Caco-2 (cell line): ENCODE measurements at regions not wholly inside any gene's neighbourhood (a gene's known extent, or its start where the extent isn't known, plus 50 kb on each side); places are given as distances from the start of the nearest gene placed in this dataset.

ENCODE experiments used
- BruUV-seq: library from RNA; stranded (reverse); fragments of 400-500 nt; replicated peaks from 2 replicates; lab custom pipeline; 2021; lab: Mats Ljungman, UMichigan
- CTCF ChIA-PET: fragments of 300-600 bp; sonication (Branson Sonifier 250); formaldehyde crosslinking; loops from one replicate; lab custom pipeline; 2022; ENCODE audit warnings: antibody characterized with exemption; lab: Charles Lee
- POLR2A ChIA-PET: fragments of 300-600 bp; sonication (Branson Sonifier 250); formaldehyde crosslinking; loops from one replicate; lab custom pipeline; 2022; ENCODE audit warnings: antibody characterized with exemption; lab: Charles Lee
- DNase-seq, 2 experiments: peaks; one replicate each; pipeline versions ENCODE4 v3.0.0 to v3.0.0-alpha.2; 2020 to 2022
- H3K27me3 ChIP-seq: replicated peaks from 2 replicates; pipeline ENCODE4 v1.6.0; 2011; ENCODE audit warnings: low read length; ENCODE audit not compliant: control insufficient read depth, insufficient read depth
- H3K36me3 ChIP-seq: 2 replicates; pipeline ENCODE4 v1.5.1; 2011; ENCODE audit warnings: low read length; ENCODE audit not compliant: control insufficient read depth, insufficient read depth
- H3K4me1 ChIP-seq: fragments of 250-450 bp; sonication (Bioruptor Pico); 2 replicates; pipeline ENCODE4 v1.5.1; 2020; ENCODE audit warnings: mild to moderate bottlenecking
- H3K4me3 ChIP-seq: 2 replicates; pipeline ENCODE4 v1.5.1; 2011; ENCODE audit warnings: low read depth, mild to moderate bottlenecking, control low read depth, low read length
- H3K9me3 ChIP-seq: fragments of 250-450 bp; sonication (Bioruptor Pico); 2 replicates; pipeline ENCODE4 v1.5.1; 2020; ENCODE audit warnings: mild to moderate bottlenecking, moderate library complexity
- H3K27ac Mint-ChIP-seq: one replicate; pipeline ENCODE4 v1.8.0; 2022; ENCODE audit warnings: mixed read lengths; ENCODE audit not compliant: unreplicated experiment
- H3K27me3 Mint-ChIP-seq: one replicate; pipeline ENCODE4 v1.8.0; 2022; ENCODE audit warnings: mixed read lengths; ENCODE audit not compliant: insufficient read depth, unreplicated experiment
- H3K36me3 Mint-ChIP-seq: one replicate; pipeline ENCODE4 v1.8.0; 2022; ENCODE audit warnings: mild to moderate bottlenecking, mixed read lengths; ENCODE audit not compliant: insufficient read depth, unreplicated experiment
- H3K4me1 Mint-ChIP-seq: one replicate; pipeline ENCODE4 v1.8.0; 2022; ENCODE audit warnings: low read depth, mixed read lengths; ENCODE audit not compliant: unreplicated experiment
- H3K4me3 Mint-ChIP-seq: one replicate; pipeline ENCODE4 v1.8.0; 2022; ENCODE audit warnings: mild to moderate bottlenecking, moderate library complexity, mixed read lengths; ENCODE audit not compliant: unreplicated experiment
- H3K9me3 Mint-ChIP-seq: one replicate; pipeline ENCODE4 v1.8.0; 2022; ENCODE audit warnings: mixed read lengths; ENCODE audit not compliant: unreplicated experiment
- CTCF ChIP-seq, 2 experiments: fragments of 200-600 bp in 1 of 2; IDR thresholded peaks; 1 replicate in 1 of 2; 2 replicates in 1 of 2; pipeline versions ENCODE4 v1.5.1 to v1.8.0; 2011 to 2022; ENCODE audit warnings: antibody characterized with exemption in 1 of 2, control low read depth in 1 of 2, inconsistent platforms in 1 of 2, low read depth in 1 of 2, low read length in 1 of 2, mild to moderate bottlenecking in 1 of 2, moderate library complexity in 1 of 2; ENCODE audit not compliant: insufficient read depth in 1 of 2, severe bottlenecking in 1 of 2, unreplicated experiment in 1 of 2
- intact Hi-C: fragments of 100-400 bp; cut with micrococcal nuclease; formaldehyde crosslinking; loops from one replicate; pipeline ENCODE4 v1.10.0; 2022; ENCODE audit not compliant: unreplicated experiment

- H3K9me3 Mint-ChIP-seq, result no peaks in the 10 kb centered on the region
- CTCF ChIA-PET, result no interaction called here
- intact Hi-C loops, result no loop called here
- H3K4me1 ChIP-seq, result no peaks in the 10 kb centered on the region
- no peak overlapping the region for H3K27ac Mint-ChIP-seq
- peaks cover 6% of the 10 kb centered on the region for H3K27me3 Mint-ChIP-seq
- H3K36me3 ChIP-seq, result no peaks in the 10 kb centered on the region
- no peak for DNase-seq
- BruUV-seq, result no TSS peak
- no peak overlapping the region for H3K4me3 Mint-ChIP-seq
- no peak overlapping the region for H3K4me3 ChIP-seq
- POLR2A ChIA-PET, result no interaction called here
- no peaks in the 10 kb centered on the region for H3K27me3 ChIP-seq
- H3K4me1 Mint-ChIP-seq, result no peaks in the 10 kb centered on the region
- H3K36me3 Mint-ChIP-seq, result no peaks in the 10 kb centered on the region
- H3K9me3 ChIP-seq, result no peaks in the 10 kb centered on the region
- TF ChIP-seq CTCF (IDR thresholded peaks at IDR 0.05; ENCODE audit: insufficient read depth in 1 of 2, low read depth in 1 of 2, low read length in 1 of 2, severe bottlenecking in 1 of 2, unreplicated experiment in 1 of 2), result no peak
Measured at GRCh38 chr10:130778166-130778545, 533.4 kb downstream of the TCERG1L start.

- H3K4me3 ChIP-seq, result no peak overlapping the region
- TF ChIP-seq CTCF (IDR thresholded peaks at IDR 0.05; ENCODE audit: insufficient read depth in 1 of 2, low read depth in 1 of 2, low read length in 1 of 2, severe bottlenecking in 1 of 2, unreplicated experiment in 1 of 2), result no peak
- Mint-ChIP-seq H3K36me3 (no peaks in the 10 kb centered on the region), H3K9me3 (no peaks in the 10 kb centered on the region), H3K4me1 (no peaks in the 10 kb centered on the region), H3K27me3 (peaks cover 10% of the 10 kb centered on the region), H3K27ac (no peak overlapping the region), H3K4me3 (no peak overlapping the region)
- intact Hi-C loops, result no loop called here
- POLR2A ChIA-PET, result no interaction called here
- no peak for DNase-seq
- H3K4me1 ChIP-seq, result no peaks in the 10 kb centered on the region
- no peaks in the 10 kb centered on the region for H3K9me3 ChIP-seq
- H3K27me3 ChIP-seq, result no peaks in the 10 kb centered on the region
- CTCF ChIA-PET, result interaction anchor here (0.6 kb wide), 1 partner anchor 105 kb away, joined by 3 read pairs; no protein-coding TSS in a partner anchor
- no peaks in the 10 kb centered on the region for H3K36me3 ChIP-seq
- no TSS peak for BruUV-seq
Measured at GRCh38 chr10:130780763-130781162, 530.8 kb downstream of the TCERG1L start.

GRCh38 chr10:130781206-130781605, 530.3 kb downstream of the TCERG1L start:
- H3K27me3 ChIP-seq, result no peaks in the 10 kb centered on the region
- H3K9me3 ChIP-seq, result no peaks in the 10 kb centered on the region
- H3K9me3 Mint-ChIP-seq, result no peaks in the 10 kb centered on the region
- no peaks in the 10 kb centered on the region for H3K36me3 Mint-ChIP-seq
- TF ChIP-seq CTCF (IDR thresholded peaks at IDR 0.05; ENCODE audit: insufficient read depth in 1 of 2, low read depth in 1 of 2, low read length in 1 of 2, severe bottlenecking in 1 of 2, unreplicated experiment in 1 of 2), result no peak
- H3K4me3 Mint-ChIP-seq, result no peak overlapping the region
- H3K36me3 ChIP-seq, result no peaks in the 10 kb centered on the region
- H3K4me3 ChIP-seq, result no peak overlapping the region
- CTCF ChIA-PET, result interaction anchor here (0.6 kb wide), 1 partner anchor 105 kb away, joined by 3 read pairs; no protein-coding TSS in a partner anchor
- no TSS peak for BruUV-seq
- no peaks in the 10 kb centered on the region for H3K4me1 ChIP-seq
- intact Hi-C loops, result no loop called here
- H3K4me1 Mint-ChIP-seq, result no peaks in the 10 kb centered on the region
- POLR2A ChIA-PET, result no interaction called here
- no peak overlapping the region for H3K27ac Mint-ChIP-seq
- DNase-seq, result no peak
- peaks cover 10% of the 10 kb centered on the region for H3K27me3 Mint-ChIP-seq
